Mucosa of gallbladder (tissue), 1 donor: ENCODE measurements at regions not wholly inside any gene's neighbourhood (a gene's known extent, or its start where the extent isn't known, plus 50 kb on each side); places are given as distances from the start of the nearest gene placed in this dataset.

ENCODE experiments used
- DNase-seq: peaks from one replicate; pipeline ENCODE4 v3.0.0-alpha.2; 2020; ENCODE audit warnings: low spot score
- donor health status: DM: no; HTN: no; CAD: no.

- DNase-seq: no peak
Measured at GRCh38 chr4:95672811-95673210, 124.0 kb upstream of the UNC5C start.

DNA sequence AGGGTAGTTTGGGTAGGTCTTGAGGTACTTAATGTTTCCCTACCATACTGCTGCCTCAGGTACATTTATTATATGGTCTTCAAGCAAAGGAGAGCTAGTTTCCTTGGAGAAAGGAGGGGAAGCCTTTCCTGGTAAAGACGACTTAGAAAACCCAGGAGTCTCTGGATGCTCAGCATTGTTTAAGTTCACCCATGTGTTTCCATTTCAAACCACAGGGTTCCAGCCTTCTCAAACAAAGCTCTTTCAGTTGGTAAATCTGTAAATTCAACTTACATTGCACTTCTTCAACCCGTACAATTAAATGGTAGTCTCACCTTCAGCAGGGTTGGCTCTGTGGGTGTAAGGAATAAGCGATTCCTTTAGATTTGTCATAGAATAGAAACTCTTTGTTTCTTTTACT lies 111.9 kb upstream of the UNC5C start:
- no peak for DNase-seq

GRCh38 chr4:95651891-95652290 lies 103.1 kb upstream of the UNC5C start:
- DNase-seq: no peak

DNA sequence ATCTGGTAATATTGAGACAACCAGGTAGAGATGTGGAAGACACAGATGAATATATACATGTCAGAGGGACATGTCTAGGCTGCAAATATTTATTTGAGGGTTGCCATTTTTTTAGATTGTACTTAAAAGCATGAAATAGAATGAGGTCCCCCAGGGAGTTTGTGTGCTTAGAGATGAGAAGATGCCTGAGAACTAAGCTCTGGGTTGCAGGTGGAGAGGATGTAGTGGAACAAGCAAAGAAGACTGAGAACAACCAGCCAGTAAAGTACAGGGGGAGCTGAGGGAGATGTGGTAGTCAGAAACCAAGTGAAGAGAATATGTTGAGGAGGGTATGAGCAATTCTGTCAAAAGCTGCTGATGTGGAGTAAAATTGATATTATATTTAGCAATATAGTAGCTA lies 95.6 kb upstream of the UNC5C start:
- no peak for DNase-seq

GRCh38 chr4:95643627-95644026 lies 94.9 kb upstream of the UNC5C start:
- no peak for DNase-seq

DNA sequence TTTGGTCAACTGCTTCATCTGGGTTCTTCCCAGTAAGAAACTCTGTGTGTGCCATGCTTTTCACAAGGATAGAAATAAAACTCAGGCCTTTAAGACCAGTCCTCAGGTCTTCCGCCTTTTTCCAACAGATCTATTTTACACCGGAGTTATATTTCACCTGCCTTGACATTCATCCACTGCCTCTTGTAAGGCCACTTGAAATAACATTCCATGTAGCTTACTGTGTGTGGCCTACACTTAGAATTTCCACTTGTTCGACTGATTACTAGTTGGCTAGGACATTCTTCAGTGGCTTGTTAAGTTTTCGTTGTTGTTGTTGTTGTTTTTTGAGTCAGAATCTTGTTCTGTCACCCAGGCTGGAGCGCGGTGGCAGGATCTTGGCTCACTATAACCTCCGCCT lies 92.8 kb upstream of the UNC5C start:
- DNase-seq: no peak

DNA sequence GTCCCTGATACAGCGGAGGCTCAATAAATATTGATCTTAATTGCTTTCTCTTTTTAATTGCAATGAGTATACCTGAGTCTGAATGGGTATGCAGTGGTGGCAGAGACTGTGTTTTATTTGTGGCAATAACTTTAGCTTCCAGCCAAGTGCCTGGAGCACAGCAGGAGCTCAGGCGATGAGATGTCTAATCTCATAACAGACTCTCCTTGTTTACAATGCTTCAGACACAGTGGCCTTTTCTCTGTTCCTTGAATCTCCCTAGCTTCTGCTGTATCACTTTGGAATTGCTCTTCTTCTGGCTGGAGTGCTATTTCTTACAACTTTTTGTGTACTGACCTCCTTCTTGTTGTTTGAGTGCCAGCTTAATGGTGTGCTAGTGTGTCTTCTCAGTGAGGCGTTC lies 91.5 kb upstream of the UNC5C start:
- DNase-seq: no peak

- DNase-seq: no peak
Measured at GRCh38 chr4:95638920-95639501, 90.2 kb upstream of the UNC5C start.

DNA sequence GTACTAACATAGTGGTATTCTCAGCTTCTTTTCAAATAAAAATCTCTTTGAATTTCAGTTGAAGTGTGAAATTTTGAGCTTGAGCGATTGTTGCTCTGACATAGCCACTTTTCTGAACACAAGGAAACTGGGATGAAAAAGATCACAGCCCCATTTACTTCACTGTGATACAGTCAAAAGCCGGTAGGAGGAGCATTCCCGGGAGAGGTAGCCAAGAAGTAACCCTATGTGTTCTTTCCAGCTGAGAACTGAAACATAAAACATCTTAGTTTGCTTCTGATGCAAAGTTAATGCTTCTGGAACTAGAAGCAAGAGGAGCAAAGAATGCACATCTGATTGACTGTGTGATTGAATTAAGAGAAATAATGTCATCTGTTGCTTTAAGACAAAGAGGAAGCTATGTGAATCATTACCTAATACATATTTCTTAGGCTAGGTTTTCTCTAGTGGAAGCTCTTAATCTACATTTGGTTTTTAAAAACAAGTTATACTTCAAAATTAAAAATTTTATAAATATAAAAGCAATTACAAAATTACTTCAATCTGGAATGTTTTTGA lies 88.3 kb upstream of the UNC5C start:
- DNase-seq: no peak

GRCh38 chr4:95636061-95636460 lies 87.3 kb upstream of the UNC5C start:
- no peak for DNase-seq

DNA sequence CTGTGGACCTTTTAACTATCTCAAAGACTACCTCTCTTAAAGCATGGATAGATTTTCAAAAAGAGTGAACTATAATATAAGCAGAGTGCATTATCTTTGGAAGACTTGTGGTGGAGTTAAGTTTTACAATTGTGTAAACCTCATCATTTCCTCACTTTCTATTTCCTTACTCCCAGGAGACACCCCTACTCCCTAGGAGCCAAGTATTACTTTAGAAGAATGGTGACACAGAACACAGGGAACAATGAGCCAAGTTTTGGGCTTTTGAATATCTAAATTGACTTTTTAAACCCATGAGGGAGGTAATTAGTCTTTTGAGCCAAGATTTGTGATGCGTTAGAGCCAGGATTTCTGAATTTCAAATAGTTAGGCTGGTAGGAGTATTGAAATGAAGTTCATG lies 78.9 kb upstream of the UNC5C start:
- no peak for DNase-seq

DNA sequence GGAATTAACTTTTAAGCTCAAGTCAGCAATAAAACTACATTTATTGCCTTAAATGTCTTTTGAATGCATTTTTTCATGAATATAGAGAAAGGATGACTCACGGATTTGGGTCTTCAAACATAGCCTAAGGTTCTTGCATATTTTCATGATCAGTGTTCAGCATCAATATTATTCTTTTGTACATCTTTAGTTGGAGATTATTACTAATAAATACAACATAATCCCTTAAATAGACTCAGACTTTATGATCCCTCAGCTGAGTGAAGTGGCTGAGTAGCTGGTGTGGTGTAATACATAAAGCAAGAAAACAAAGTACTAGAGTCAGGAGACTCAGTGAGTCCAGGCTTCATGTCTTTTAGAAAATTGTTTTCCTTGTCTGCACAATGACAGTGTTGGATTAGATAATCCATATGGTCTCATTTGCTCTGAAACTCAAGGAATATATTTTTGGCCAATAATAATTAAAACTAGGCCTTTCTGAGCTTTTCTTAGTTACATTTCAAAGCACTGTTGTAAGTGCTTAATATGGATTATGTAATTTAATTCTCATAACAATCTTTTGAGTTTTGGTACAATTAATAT lies 78.3 kb upstream of the UNC5C start:
- DNase-seq: no peak

DNA sequence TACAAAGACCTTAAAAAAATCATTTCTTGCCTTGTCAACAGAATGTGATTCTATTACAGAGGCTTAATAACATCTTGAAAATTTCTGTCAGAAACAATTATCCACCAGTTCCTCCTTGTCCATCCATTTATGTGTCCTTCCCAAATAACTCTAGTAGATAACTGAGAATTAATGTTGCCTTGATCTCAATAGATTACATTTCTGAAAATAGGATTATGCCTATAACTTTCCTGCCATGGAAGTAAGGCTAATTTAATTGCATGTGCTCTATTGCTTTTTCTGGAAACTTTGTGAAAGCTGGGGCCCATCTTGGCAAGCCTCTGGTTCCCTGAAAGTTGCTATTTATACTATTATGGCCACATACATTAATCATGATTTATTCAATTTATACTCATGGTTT lies 76.2 kb upstream of the UNC5C start:
- DNase-seq: no peak

GRCh38 chr4:95619525-95620443 lies 71.0 kb upstream of the UNC5C start:
- DNase-seq: no peak

DNA sequence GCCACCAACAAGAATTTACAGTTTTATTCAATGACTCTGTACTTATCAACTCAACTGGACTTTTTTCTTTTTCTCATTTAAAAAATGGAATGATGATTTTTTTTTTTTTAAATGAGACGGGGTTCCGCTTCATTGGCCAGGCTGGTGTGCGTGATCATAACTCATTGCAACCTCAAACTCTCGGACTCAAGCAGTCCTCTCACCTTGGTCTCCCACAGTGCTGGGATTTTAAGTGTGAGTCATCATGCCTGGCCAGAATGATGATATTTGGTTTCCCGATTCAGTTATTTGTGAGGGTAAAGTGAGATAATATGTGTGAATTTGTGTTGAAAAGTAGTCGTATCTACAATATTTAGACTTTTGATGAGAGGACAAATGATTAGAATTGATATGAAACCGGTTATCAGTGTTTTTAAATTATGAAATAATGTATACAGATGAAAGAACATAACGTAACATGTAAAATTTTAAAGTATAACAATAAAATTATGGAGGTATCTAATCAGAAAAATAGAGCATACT lies 66.0 kb upstream of the UNC5C start:
- DNase-seq: no peak

DNA sequence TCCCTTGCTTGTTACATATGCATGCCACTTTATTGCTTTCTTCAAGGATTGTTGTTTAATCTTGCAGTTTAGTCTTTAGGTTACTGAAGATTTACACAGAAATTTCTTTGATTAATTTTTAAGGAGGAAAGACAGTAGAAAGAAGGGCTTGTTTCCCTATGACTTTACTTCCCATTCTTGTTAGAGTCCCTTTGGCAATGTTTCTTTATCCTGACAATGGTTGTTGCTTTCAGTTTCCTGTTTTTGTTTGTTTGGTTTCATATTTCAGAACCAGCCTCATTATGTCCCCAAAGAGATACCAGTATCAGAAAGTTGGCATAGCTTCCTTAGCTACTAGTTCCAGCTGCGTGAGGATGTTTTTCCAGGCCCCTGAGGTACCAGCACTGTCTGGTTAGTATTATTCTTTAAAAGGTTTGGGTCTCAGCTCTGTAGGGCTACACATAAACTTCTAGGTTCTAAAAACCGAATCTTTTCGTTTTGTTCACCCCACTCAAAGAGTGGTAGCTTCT lies 61.3 kb upstream of the UNC5C start:
- DNase-seq: no peak

- no peak for DNase-seq
Measured at GRCh38 chr4:95606739-95607138, 58.0 kb upstream of the UNC5C start.

GRCh38 chr4:95603393-95603792 lies 54.6 kb upstream of the UNC5C start:
- no peak for DNase-seq

GRCh38 chr4:95602872-95603271 lies 54.1 kb upstream of the UNC5C start:
- no peak for DNase-seq

- no peak for DNase-seq
Measured at GRCh38 chr4:95601356-95601755, 52.6 kb upstream of the UNC5C start.

GRCh38 chr4:95599777-95600400 lies 51.1 kb upstream of the UNC5C start:
- DNase-seq: no peak
